ENCODE measurements at regions not wholly inside any gene's neighbourhood (a gene's known extent, or its start where the extent isn't known, plus 50 kb on each side); places are given as distances from the start of the nearest gene placed in this dataset.
"Not testable (repeated sequence)": the region's sequence is repeated elsewhere in the genome, so short reads cannot be mapped to it uniquely, and the experiment has no call there.

GRCh38 chr17:71470062-71470461, 650.8 kb upstream of the SOX9 start:
- DNase-seq: no peak

- DNase-seq: peak; percentile 14
Measured at GRCh38 chr17:71472809-71473789, 647.7 kb upstream of the SOX9 start.

- no peak for DNase-seq
Measured at GRCh38 chr17:71477356-71477755, 643.5 kb upstream of the SOX9 start.

GRCh38 chr17:71480099-71480498, 640.7 kb upstream of the SOX9 start:
- DNase-seq: no peak

GRCh38 chr17:71482625-71483024, 638.2 kb upstream of the SOX9 start:
- peak; percentile 41 for DNase-seq

GRCh38 chr17:71484546-71484945, 636.3 kb upstream of the SOX9 start:
- no peak for DNase-seq

- no peak for DNase-seq
Measured at GRCh38 chr17:71485426-71485825, 635.4 kb upstream of the SOX9 start.

- no peak for DNase-seq
Measured at GRCh38 chr17:71486261-71486660, 634.6 kb upstream of the SOX9 start.

- DNase-seq: no peak
Measured at GRCh38 chr17:71488851-71489250, 632.0 kb upstream of the SOX9 start.

GRCh38 chr17:71494062-71494855, 626.6 kb upstream of the SOX9 start:
- no peak for DNase-seq

GRCh38 chr17:71495420-71495819, 625.4 kb upstream of the SOX9 start:
- DNase-seq: no peak

GRCh38 chr17:71496552-71496951, 624.3 kb upstream of the SOX9 start:
- DNase-seq: no peak

GRCh38 chr17:71500761-71501555, 619.9 kb upstream of the SOX9 start:
- no peak for DNase-seq

- DNase-seq: no peak
Measured at GRCh38 chr17:71501711-71502110, 619.1 kb upstream of the SOX9 start.

GRCh38 chr17:71502443-71502842, 618.4 kb upstream of the SOX9 start:
- DNase-seq: no peak

GRCh38 chr17:71503710-71504465, 616.9 kb upstream of the SOX9 start:
- no peak for DNase-seq

GRCh38 chr17:71505200-71505599, 615.6 kb upstream of the SOX9 start:
- DNase-seq: no peak

- no peak for DNase-seq
Measured at GRCh38 chr17:71505981-71506380, 614.8 kb upstream of the SOX9 start.

GRCh38 chr17:71511266-71511995, 609.4 kb upstream of the SOX9 start:
- no peak for DNase-seq

GRCh38 chr17:71513725-71514124, 607.1 kb upstream of the SOX9 start:
- DNase-seq: not testable (repeated sequence)

- DNase-seq: peak; percentile 53
Measured at GRCh38 chr17:71516149-71516548, 604.7 kb upstream of the SOX9 start.

- DNase-seq: no peak
Measured at GRCh38 chr17:71519285-71519684, 601.5 kb upstream of the SOX9 start.
